ENCODE measurements at regions not wholly inside any gene's neighbourhood (a gene's known extent, or its start where the extent isn't known, plus 50 kb on each side); places are given as distances from the start of the nearest gene placed in this dataset.

DNA sequence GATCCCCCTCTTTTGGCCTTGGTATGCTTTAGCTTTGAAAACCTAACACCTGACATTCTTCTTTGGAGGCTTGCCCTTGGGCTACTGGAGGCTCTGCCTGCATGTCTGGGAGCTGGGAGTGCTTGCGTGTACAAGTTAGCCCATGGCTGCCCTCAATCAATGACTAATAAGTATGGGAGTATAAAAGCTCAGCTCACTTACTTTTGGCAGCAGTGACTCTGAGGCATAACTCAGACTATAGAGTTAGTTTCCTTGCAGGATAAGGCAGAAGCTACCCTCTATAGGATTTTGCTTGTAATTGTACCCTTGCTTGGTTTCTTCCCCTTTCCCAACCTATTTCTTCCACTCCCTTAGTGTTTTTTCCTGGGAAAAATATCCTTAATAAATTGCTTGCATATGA lies 247.9 kb downstream of the PPP1R2C start:
- 0 out of 2 replicates have a peak, but pooled peaks have one; percentile 2 for TF ChIP-seq RAD21 (IDR thresholded peaks at IDR 0.05; ENCODE audit: low read depth)
- TF ChIP-seq, protein P1, sequence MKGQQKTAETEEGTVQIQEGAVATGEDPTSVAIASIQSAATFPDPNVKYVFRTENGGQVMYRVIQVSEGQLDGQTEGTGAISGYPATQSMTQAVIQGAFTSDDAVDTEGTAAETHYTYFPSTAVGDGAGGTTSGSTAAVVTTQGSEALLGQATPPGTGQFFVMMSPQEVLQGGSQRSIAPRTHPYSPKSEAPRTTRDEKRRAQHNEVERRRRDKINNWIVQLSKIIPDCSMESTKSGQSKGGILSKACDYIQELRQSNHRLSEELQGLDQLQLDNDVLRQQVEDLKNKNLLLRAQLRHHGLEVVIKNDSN (IDR thresholded peaks at IDR 0.05): no peak

DNA sequence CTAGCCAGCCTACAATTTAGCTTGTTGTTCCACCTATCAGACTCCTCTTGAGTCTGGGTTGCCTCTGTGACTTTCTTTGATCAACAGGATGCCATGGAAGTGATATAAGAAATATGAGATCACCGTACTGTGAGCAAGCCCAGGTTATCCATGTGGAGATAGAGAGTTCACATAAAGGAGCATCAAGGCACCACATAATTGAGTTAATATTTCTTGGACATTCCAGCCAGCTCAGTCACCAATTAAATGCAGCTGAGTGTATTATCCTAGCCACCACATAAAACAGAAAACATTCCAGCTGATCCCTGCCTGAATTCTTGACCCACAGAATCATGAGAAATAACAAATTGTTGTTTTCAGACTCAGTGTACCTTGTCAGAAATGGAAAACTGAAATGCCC lies 253.6 kb downstream of the PPP1R2C start:
- TF ChIP-seq RAD21 (IDR thresholded peaks at IDR 0.05; ENCODE audit: low read depth) (no peak), FOXM1 (IDR thresholded peaks at IDR 0.05; ENCODE audit: borderline replicate concordance, low read depth) (no peak), TEAD4 (IDR thresholded peaks at IDR 0.05) (0 out of 2 replicates have a peak, but pooled peaks have one; percentile 28), CREB1 (IDR thresholded peaks at IDR 0.05; ENCODE audit: low read depth) (no peak)
- TF ChIP-seq, protein P1 (IDR thresholded peaks at IDR 0.05): no peak

DNA sequence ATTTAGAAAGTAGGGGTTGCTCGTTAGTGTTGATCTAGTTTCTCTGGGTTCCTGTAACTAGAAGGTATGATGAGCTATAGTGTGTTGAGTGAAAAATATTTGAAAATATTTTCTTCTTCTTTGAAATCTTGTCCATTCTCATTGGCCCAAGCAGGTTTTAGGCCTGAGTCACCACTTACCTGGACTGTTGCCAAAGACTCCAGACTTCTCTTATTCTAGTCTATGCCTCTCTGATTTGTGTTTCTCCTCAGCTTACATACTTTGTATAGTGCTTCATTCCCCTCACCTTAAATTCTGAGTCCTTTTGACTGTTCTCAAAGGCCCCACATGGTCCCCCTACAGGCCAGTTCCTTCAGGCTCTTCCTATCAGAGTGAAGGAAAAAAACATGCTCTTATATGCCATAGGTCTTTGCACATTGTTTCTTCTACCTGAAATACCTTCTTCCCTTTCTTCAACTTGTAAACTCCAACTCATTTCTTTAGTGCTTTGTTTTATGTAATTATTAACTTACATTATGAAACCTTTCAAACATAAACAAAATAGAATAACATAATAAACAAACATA lies 258.2 kb downstream of the PPP1R2C start:
- peak; percentile 41; the same call in 1 of the 2 replicates for TF ChIP-seq NFIC (IDR thresholded peaks at IDR 0.05)
- TF ChIP-seq, protein P1 (IDR thresholded peaks at IDR 0.05): no peak

DNA sequence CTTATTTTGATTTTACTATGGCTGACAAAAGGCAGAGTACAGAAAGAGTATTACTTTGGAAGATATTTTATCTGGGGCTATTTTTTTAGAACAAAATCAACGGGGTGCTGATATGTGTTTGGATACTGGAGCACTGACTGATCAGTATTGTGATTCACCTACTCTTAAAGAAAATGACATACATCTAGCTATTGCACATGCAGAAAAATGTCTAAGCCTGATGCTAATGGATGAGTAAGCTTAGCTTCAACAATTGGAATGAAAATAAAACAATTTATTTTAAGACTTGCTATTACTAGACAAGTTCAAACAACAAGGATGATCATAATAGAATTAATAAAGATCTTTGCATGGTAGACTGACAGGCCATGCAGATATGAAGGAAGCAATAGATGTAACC lies 262.0 kb downstream of the PPP1R2C start:
- no peak for TF ChIP-seq NFIC (IDR thresholded peaks at IDR 0.05)
- TF ChIP-seq, protein P2, sequence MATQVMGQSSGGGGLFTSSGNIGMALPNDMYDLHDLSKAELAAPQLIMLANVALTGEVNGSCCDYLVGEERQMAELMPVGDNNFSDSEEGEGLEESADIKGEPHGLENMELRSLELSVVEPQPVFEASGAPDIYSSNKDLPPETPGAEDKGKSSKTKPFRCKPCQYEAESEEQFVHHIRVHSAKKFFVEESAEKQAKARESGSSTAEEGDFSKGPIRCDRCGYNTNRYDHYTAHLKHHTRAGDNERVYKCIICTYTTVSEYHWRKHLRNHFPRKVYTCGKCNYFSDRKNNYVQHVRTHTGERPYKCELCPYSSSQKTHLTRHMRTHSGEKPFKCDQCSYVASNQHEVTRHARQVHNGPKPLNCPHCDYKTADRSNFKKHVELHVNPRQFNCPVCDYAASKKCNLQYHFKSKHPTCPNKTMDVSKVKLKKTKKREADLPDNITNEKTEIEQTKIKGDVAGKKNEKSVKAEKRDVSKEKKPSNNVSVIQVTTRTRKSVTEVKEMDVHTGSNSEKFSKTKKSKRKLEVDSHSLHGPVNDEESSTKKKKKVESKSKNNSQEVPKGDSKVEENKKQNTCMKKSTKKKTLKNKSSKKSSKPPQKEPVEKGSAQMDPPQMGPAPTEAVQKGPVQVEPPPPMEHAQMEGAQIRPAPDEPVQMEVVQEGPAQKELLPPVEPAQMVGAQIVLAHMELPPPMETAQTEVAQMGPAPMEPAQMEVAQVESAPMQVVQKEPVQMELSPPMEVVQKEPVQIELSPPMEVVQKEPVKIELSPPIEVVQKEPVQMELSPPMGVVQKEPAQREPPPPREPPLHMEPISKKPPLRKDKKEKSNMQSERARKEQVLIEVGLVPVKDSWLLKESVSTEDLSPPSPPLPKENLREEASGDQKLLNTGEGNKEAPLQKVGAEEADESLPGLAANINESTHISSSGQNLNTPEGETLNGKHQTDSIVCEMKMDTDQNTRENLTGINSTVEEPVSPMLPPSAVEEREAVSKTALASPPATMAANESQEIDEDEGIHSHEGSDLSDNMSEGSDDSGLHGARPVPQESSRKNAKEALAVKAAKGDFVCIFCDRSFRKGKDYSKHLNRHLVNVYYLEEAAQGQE (IDR thresholded peaks at IDR 0.05; ENCODE audit: low read depth): no peak
- TF ChIP-seq EP300 (IDR thresholded peaks at IDR 0.05; ENCODE audit: borderline replicate concordance): no peak
- TF ChIP-seq, protein P3, sequence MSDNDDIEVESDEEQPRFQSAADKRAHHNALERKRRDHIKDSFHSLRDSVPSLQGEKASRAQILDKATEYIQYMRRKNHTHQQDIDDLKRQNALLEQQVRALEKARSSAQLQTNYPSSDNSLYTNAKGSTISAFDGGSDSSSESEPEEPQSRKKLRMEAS (IDR thresholded peaks at IDR 0.05): no peak
- TF ChIP-seq TCF12 (IDR thresholded peaks at IDR 0.05; ENCODE audit: low read depth): no peak
- no peak for TF ChIP-seq YY1 (IDR thresholded peaks at IDR 0.05; ENCODE audit: low read depth)
- TF ChIP-seq ZBTB7A (IDR thresholded peaks at IDR 0.05; ENCODE audit: low read depth): no peak

DNA sequence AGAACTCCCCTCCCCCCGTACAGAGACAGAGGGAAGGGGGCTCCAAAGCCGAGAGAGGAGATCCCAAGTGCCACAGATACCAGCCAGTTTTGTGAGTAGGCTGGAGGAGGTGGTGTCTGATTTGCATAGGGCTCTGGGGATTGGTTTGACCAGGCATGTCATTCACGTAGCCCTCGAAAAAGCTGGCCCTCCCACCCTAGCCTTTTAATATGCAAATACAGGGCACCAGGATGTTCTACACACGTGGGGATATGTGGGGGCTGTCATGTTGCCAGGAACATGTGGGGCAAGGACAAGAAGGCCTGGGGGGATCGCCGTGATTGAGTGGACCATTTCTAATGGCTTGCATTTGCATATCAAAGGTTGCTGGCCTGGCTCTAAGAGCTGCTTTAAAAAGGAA lies 272.9 kb downstream of the PPP1R2C start:
- TF ChIP-seq YY1 (IDR thresholded peaks at IDR 0.05; ENCODE audit: low read depth) (no peak), CREB1 (IDR thresholded peaks at IDR 0.05; ENCODE audit: low read depth) (no peak), TEAD4 (IDR thresholded peaks at IDR 0.05) (no peak), EGR1 (IDR thresholded peaks at IDR 0.05) (no peak), TCF12 (IDR thresholded peaks at IDR 0.05; ENCODE audit: low read depth) (no peak), FOXM1 (IDR thresholded peaks at IDR 0.05; ENCODE audit: borderline replicate concordance, low read depth) (no peak), ZBTB7A (IDR thresholded peaks at IDR 0.05; ENCODE audit: low read depth) (no peak), EP300 (IDR thresholded peaks at IDR 0.05; ENCODE audit: borderline replicate concordance) (no peak), RAD21 (IDR thresholded peaks at IDR 0.05; ENCODE audit: low read depth) (no peak), TAF1 (IDR thresholded peaks at IDR 0.05; ENCODE audit: low read depth) (no peak), CEBPB (IDR thresholded peaks at IDR 0.05) (no peak), NFIC (IDR thresholded peaks at IDR 0.05) (no peak)
- TF ChIP-seq, protein P3 (IDR thresholded peaks at IDR 0.05): no peak
- TF ChIP-seq, protein P1 (IDR thresholded peaks at IDR 0.05): no peak
- TF ChIP-seq, protein P2 (IDR thresholded peaks at IDR 0.05; ENCODE audit: low read depth): no peak

DNA sequence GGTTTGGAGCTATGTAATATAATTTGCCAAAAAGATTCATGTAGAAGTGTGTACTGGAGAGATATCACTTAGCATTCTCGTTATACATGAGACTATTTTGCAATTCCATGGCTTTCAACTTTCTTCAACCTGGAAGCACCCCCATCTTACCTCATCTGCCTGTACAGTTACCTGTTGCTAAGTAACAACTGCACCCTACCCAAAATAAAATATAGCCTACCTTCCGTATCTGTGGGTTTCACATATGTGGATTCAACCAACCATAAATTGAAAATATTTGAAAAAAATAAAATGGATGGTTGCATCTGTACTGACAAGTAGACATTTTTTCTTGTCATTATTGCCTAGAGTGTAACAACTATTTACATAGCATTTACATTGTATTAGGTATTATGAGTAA lies 278.3 kb downstream of the PPP1R2C start:
- TF ChIP-seq TEAD4 (IDR thresholded peaks at IDR 0.05): no peak
- no peak for TF ChIP-seq CEBPB (IDR thresholded peaks at IDR 0.05)
- TF ChIP-seq, protein P2 (IDR thresholded peaks at IDR 0.05; ENCODE audit: low read depth): no peak
- TF ChIP-seq YY1 (IDR thresholded peaks at IDR 0.05; ENCODE audit: low read depth): no peak
- TF ChIP-seq EGR1 (IDR thresholded peaks at IDR 0.05): no peak
- no peak for TF ChIP-seq TAF1 (IDR thresholded peaks at IDR 0.05; ENCODE audit: low read depth)
- TF ChIP-seq, protein P1 (IDR thresholded peaks at IDR 0.05): no peak
- no peak for TF ChIP-seq EP300 (IDR thresholded peaks at IDR 0.05; ENCODE audit: borderline replicate concordance)
- TF ChIP-seq, protein P3 (IDR thresholded peaks at IDR 0.05): no peak
- no peak for TF ChIP-seq TCF12 (IDR thresholded peaks at IDR 0.05; ENCODE audit: low read depth)
- TF ChIP-seq FOXM1 (IDR thresholded peaks at IDR 0.05; ENCODE audit: borderline replicate concordance, low read depth): no peak
- TF ChIP-seq CREB1 (IDR thresholded peaks at IDR 0.05; ENCODE audit: low read depth): no peak
- TF ChIP-seq ZBTB7A (IDR thresholded peaks at IDR 0.05; ENCODE audit: low read depth): no peak
- TF ChIP-seq RAD21 (IDR thresholded peaks at IDR 0.05; ENCODE audit: low read depth): no peak
- TF ChIP-seq NFIC (IDR thresholded peaks at IDR 0.05): no peak

Measured in Ishikawa (cell line).